Panc1 (cell line): ENCODE measurements at regions not wholly inside any gene's neighbourhood (a gene's known extent, or its start where the extent isn't known, plus 50 kb on each side); places are given as distances from the start of the nearest gene placed in this dataset.

ENCODE experiments used
- ATAC-seq: fragments of 200-7000 bp; cut with Tn5 transposase; 2 replicates; pipeline ENCODE4 v1.9.1; 2020; ENCODE audit warnings: mild to moderate bottlenecking, moderate library complexity
- BruUV-seq: library from RNA; stranded (reverse); fragments of 400-500 nt; replicated peaks from 2 replicates; lab custom pipeline; 2021; lab: Mats Ljungman, UMichigan
- CTCF ChIA-PET: fragments of 300-600 bp; sonication (Branson Sonifier 250); formaldehyde crosslinking; loops from one replicate; lab custom pipeline; 2022; ENCODE audit warnings: antibody characterized with exemption; lab: Charles Lee
- POLR2A ChIA-PET: fragments of 300-600 bp; sonication (Branson Sonifier 250); formaldehyde crosslinking; loops from one replicate; lab custom pipeline; 2022; ENCODE audit warnings: antibody characterized with exemption; lab: Charles Lee
- DNase-seq: peaks from one replicate; pipeline ENCODE4 v3.0.0-alpha.2; 2010; ENCODE audit warnings: low read depth, low spot score
- H3K27ac ChIP-seq: 2 replicates; pipeline ENCODE4 v1.5.1; 2011; ENCODE audit warnings: mild to moderate bottlenecking, low read length, inconsistent platforms
- H3K27me3 ChIP-seq: fragments of 200-500 bp; sonication (Bioruptor generic); 2 replicates; pipeline ENCODE4 v1.6.0; 2014; ENCODE audit warnings: low read length, inconsistent platforms; ENCODE audit not compliant: control insufficient read depth, insufficient read depth
- H3K36me3 ChIP-seq: fragments of 200-500 bp; sonication (Bioruptor generic); 2 replicates; pipeline ENCODE4 v1.5.1; 2014; ENCODE audit warnings: inconsistent platforms, mild to moderate bottlenecking, low read length, moderate library complexity; ENCODE audit not compliant: control insufficient read depth, insufficient read depth
- H3K4me1 ChIP-seq: 2 replicates; pipeline ENCODE4 v1.5.1; 2011; ENCODE audit warnings: inconsistent platforms, mild to moderate bottlenecking, low read length, moderate library complexity; ENCODE audit not compliant: control insufficient read depth, insufficient read depth
- H3K4me3 ChIP-seq, 2 experiments: 2 replicates each; pipeline ENCODE4 v1.5.1; 2011 to 2012; ENCODE audit warnings: low read depth in 2 of 2, low read length in 2 of 2, mild to moderate bottlenecking in 2 of 2, inconsistent platforms in 1 of 2, moderate library complexity in 1 of 2
- H3K9me3 ChIP-seq: fragments of 200-500 bp; sonication (Bioruptor generic); 2 replicates; pipeline ENCODE4 v1.5.1; 2014; ENCODE audit warnings: low read depth, mild to moderate bottlenecking, inconsistent platforms, low read length, moderate library complexity; ENCODE audit not compliant: control insufficient read depth, insufficient read depth
- CTCF ChIP-seq: fragments of 450-650 bp; IDR thresholded peaks from 2 replicates; pipeline ENCODE4 v1.5.1; 2017; ENCODE audit warnings: mild to moderate bottlenecking
- POLR2AphosphoS5 ChIP-seq: IDR thresholded peaks from 2 replicates; pipeline ENCODE4 v1.6.1; 2012; ENCODE audit warnings: mild to moderate bottlenecking, low read depth, low read length, moderate library complexity
- SIN3A ChIP-seq: IDR thresholded peaks from 2 replicates; pipeline ENCODE4 v1.6.1; 2012; ENCODE audit warnings: low read depth, mild to moderate bottlenecking, low read length, moderate library complexity, borderline replicate concordance; ENCODE audit not compliant: insufficient read depth
- TCF7L2 ChIP-seq: IDR thresholded peaks from 2 replicates; pipeline ENCODE4 v1.6.1; 2011; ENCODE audit warnings: mild to moderate bottlenecking, low read depth, low read length, inconsistent platforms
- in situ Hi-C: cut with HindIII; loops from 2 replicates; pipeline ENCODE4 v1.10.0; 2016; ENCODE audit warnings: low sequenced_read_pairs, low pct_unique_long_range_greater_than_20kb
- intact Hi-C: fragments of 100-400 bp; cut with micrococcal nuclease; formaldehyde crosslinking; loops from one replicate; pipeline ENCODE4 v1.10.0; 2022; ENCODE audit not compliant: unreplicated experiment
- TF ChIP-seq, protein P1 (sequence below), 2 experiments: IDR thresholded peaks; 2 replicates each; pipeline ENCODE4 v1.6.1; 2011 to 2012; ENCODE audit warnings: low read depth in 2 of 2, control low read depth in 1 of 2, low read length in 1 of 2, mild to moderate bottlenecking in 1 of 2, moderate library complexity in 1 of 2; ENCODE audit not compliant: insufficient read depth in 1 of 2

GRCh38 chr10:117666965-117667364 lies 124.4 kb downstream of the EMX2 start:
- ChIA-PET CTCF (no interaction called here), POLR2A (no interaction called here)
- TF ChIP-seq, protein P1, sequence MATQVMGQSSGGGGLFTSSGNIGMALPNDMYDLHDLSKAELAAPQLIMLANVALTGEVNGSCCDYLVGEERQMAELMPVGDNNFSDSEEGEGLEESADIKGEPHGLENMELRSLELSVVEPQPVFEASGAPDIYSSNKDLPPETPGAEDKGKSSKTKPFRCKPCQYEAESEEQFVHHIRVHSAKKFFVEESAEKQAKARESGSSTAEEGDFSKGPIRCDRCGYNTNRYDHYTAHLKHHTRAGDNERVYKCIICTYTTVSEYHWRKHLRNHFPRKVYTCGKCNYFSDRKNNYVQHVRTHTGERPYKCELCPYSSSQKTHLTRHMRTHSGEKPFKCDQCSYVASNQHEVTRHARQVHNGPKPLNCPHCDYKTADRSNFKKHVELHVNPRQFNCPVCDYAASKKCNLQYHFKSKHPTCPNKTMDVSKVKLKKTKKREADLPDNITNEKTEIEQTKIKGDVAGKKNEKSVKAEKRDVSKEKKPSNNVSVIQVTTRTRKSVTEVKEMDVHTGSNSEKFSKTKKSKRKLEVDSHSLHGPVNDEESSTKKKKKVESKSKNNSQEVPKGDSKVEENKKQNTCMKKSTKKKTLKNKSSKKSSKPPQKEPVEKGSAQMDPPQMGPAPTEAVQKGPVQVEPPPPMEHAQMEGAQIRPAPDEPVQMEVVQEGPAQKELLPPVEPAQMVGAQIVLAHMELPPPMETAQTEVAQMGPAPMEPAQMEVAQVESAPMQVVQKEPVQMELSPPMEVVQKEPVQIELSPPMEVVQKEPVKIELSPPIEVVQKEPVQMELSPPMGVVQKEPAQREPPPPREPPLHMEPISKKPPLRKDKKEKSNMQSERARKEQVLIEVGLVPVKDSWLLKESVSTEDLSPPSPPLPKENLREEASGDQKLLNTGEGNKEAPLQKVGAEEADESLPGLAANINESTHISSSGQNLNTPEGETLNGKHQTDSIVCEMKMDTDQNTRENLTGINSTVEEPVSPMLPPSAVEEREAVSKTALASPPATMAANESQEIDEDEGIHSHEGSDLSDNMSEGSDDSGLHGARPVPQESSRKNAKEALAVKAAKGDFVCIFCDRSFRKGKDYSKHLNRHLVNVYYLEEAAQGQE (IDR thresholded peaks at IDR 0.05; ENCODE audit: insufficient read depth in 1 of 2, low read depth in 2 of 2, low read length in 1 of 2), result no peak
- TF ChIP-seq SIN3A (no peak), POLR2AphosphoS5 (no peak), TCF7L2 (no peak), CTCF (no peak)
- H3K9me3 ChIP-seq, result no peaks in the 10 kb centered on the region
- intact Hi-C loops, result no loop called here
- in situ Hi-C loops, result no loop called here
- no TSS peak for BruUV-seq
- ATAC-seq (no peak), DNase-seq (no peak)
- no peak overlapping the region for H3K27ac ChIP-seq
- H3K4me3 ChIP-seq, result no peak overlapping the region
- H3K27me3 ChIP-seq, result no peaks in the 10 kb centered on the region
- no peaks in the 10 kb centered on the region for H3K4me1 ChIP-seq
- no peaks in the 10 kb centered on the region for H3K36me3 ChIP-seq

GRCh38 chr10:117667831-117668230 lies 125.3 kb downstream of the EMX2 start:
- DNase-seq (no peak), ATAC-seq (no peak)
- Histone ChIP-seq H3K9me3 (no peaks in the 10 kb centered on the region), H3K4me3 (no peak overlapping the region), H3K36me3 (no peaks in the 10 kb centered on the region), H3K27me3 (no peaks in the 10 kb centered on the region), H3K27ac (no peak overlapping the region), H3K4me1 (no peaks in the 10 kb centered on the region)
- intact Hi-C loops (no loop called here), in situ Hi-C loops (no loop called here)
- BruUV-seq, result no TSS peak
- TF ChIP-seq CTCF, result no peak
- TF ChIP-seq SIN3A, result no peak
- TF ChIP-seq TCF7L2, result no peak
- TF ChIP-seq, protein P1 (IDR thresholded peaks at IDR 0.05; ENCODE audit: insufficient read depth in 1 of 2, low read depth in 2 of 2, low read length in 1 of 2), result no peak
- TF ChIP-seq POLR2AphosphoS5, result no peak
- ChIA-PET CTCF (no interaction called here), POLR2A (no interaction called here)
